ENCODE measurements at regions not wholly inside any gene's neighbourhood (a gene's known extent, or its start where the extent isn't known, plus 50 kb on each side); places are given as distances from the start of the nearest gene placed in this dataset.
"Not testable (repeated sequence)": the region's sequence is repeated elsewhere in the genome, so short reads cannot be mapped to it uniquely, and the experiment has no call there.

GRCh38 chr6:141202626-141203025, 930.1 kb upstream of the GJE1 start:
- TF ChIP-seq EZH2 (IDR thresholded peaks at IDR 0.05; ENCODE audit: insufficient read depth, poor library complexity, severe bottlenecking) (no peak), EZH2phosphoT487 (IDR thresholded peaks at IDR 0.05; ENCODE audit: insufficient read depth, low read depth) (0 out of 2 replicates have a peak, but pooled peaks have one; percentile 74)
- WGBS, 2 experiments (ENCODE audit: low coverage in 1 of 2, low lambda C conversion rate in 2 of 2, missing lambda C conversion rate in 2 of 2) = 26% methylated on average over 4 of the region's 4 CpGs
- H3K4me3 ChIP-seq = no peak overlapping the region
- no peak overlapping the region for H3K27ac ChIP-seq
- H4K20me1 ChIP-seq (ENCODE audit: insufficient read depth) = no peaks in the 10 kb centered on the region
- H3K9ac ChIP-seq = no peak overlapping the region
- in situ Hi-C loops (cut with MboI) = no loop called here
- H3K4me1 ChIP-seq (ENCODE audit: insufficient read depth) = peaks cover 9% of the 10 kb centered on the region
- H2AFZ ChIP-seq = no peak overlapping the region
- H3K36me3 ChIP-seq (ENCODE audit: low read depth) = no peaks in the 10 kb centered on the region
- no peaks in the 10 kb centered on the region for H3K27me3 ChIP-seq (replicated peaks; ENCODE audit: insufficient read depth)
- DNase-seq = peak; percentile 52
- no peaks in the 10 kb centered on the region for H3K9me2 ChIP-seq (ENCODE audit: insufficient read depth)
- H3K79me2 ChIP-seq (ENCODE audit: insufficient read depth) = no peaks in the 10 kb centered on the region
- no peak overlapping the region for H3K4me2 ChIP-seq (ENCODE audit: unreplicated experiment)
- no peaks in the 10 kb centered on the region for H3K9me3 ChIP-seq (ENCODE audit: low read depth)
- peaks cover 23% of the 10 kb centered on the region; the same call in 1 of the 2 replicates for H3F3A ChIP-seq (ENCODE audit: insufficient read depth)

- DNase-seq = no peak
- Histone ChIP-seq H3K9me3 (ENCODE audit: low read depth) (no peaks in the 10 kb centered on the region), H2AFZ (no peak overlapping the region), H3F3A (ENCODE audit: insufficient read depth) (peaks cover 22% of the 10 kb centered on the region; the same call in 1 of the 2 replicates), H3K4me3 (no peak overlapping the region), H3K4me2 (ENCODE audit: unreplicated experiment) (no peak overlapping the region), H3K9ac (no peak overlapping the region), H3K79me2 (ENCODE audit: insufficient read depth) (no peaks in the 10 kb centered on the region), H3K27ac (no peak overlapping the region), H3K4me1 (ENCODE audit: insufficient read depth) (peaks cover 4% of the 10 kb centered on the region), H4K20me1 (ENCODE audit: insufficient read depth) (no peaks in the 10 kb centered on the region), H3K27me3 (replicated peaks; ENCODE audit: insufficient read depth) (no peaks in the 10 kb centered on the region), H3K36me3 (ENCODE audit: low read depth) (no peaks in the 10 kb centered on the region), H3K9me2 (ENCODE audit: insufficient read depth) (no peaks in the 10 kb centered on the region)
- WGBS, 2 experiments (ENCODE audit: low coverage in 1 of 2, low lambda C conversion rate in 2 of 2, missing lambda C conversion rate in 2 of 2) = 46 to 50% methylated on average over 1 of the region's 1 CpG
- in situ Hi-C loops (cut with MboI) = no loop called here
- TF ChIP-seq EZH2 (IDR thresholded peaks at IDR 0.05; ENCODE audit: insufficient read depth, poor library complexity, severe bottlenecking) = no peak
- no peak for TF ChIP-seq EZH2phosphoT487 (IDR thresholded peaks at IDR 0.05; ENCODE audit: insufficient read depth, low read depth)
These were observed 933.7 kb upstream of the GJE1 start for GRCh38 chr6:141199074-141199473.

- H3K4me2 ChIP-seq (ENCODE audit: unreplicated experiment) = no peak overlapping the region
- H3K27me3 ChIP-seq (replicated peaks; ENCODE audit: insufficient read depth) = no peaks in the 10 kb centered on the region
- no peak overlapping the region for H3K4me3 ChIP-seq
- no peaks in the 10 kb centered on the region for H3K79me2 ChIP-seq (ENCODE audit: insufficient read depth)
- no peaks in the 10 kb centered on the region for H4K20me1 ChIP-seq (ENCODE audit: insufficient read depth)
- no peaks in the 10 kb centered on the region for H3K36me3 ChIP-seq (ENCODE audit: low read depth)
- no peaks in the 10 kb centered on the region for H3K9me2 ChIP-seq (ENCODE audit: insufficient read depth)
- 75 to 83% methylated on average over 6 of the region's 6 CpGs for WGBS, 2 experiments (ENCODE audit: low coverage in 1 of 2, low lambda C conversion rate in 2 of 2, missing lambda C conversion rate in 2 of 2)
- no peak for DNase-seq
- H3F3A ChIP-seq (ENCODE audit: insufficient read depth) = no peaks in the 10 kb centered on the region
- no peak for TF ChIP-seq EZH2 (IDR thresholded peaks at IDR 0.05; ENCODE audit: insufficient read depth, poor library complexity, severe bottlenecking)
- in situ Hi-C loops (cut with MboI) = no loop called here
- H2AFZ ChIP-seq = no peak overlapping the region
- H3K27ac ChIP-seq = no peak overlapping the region
- no peaks in the 10 kb centered on the region for H3K9me3 ChIP-seq (ENCODE audit: low read depth)
- H3K9ac ChIP-seq = no peak overlapping the region
- no peaks in the 10 kb centered on the region for H3K4me1 ChIP-seq (ENCODE audit: insufficient read depth)
These were observed 937.4 kb upstream of the GJE1 start for GRCh38 chr6:141195251-141195832.

- H4K20me1 ChIP-seq (ENCODE audit: insufficient read depth) = no peaks in the 10 kb centered on the region
- no peak overlapping the region for H2AFZ ChIP-seq
- H3K36me3 ChIP-seq (ENCODE audit: low read depth) = no peaks in the 10 kb centered on the region
These were observed 949.4 kb upstream of the GJE1 start for GRCh38 chr6:141183368-141183767.

GRCh38 chr6:141175458-141175857, 957.3 kb upstream of the GJE1 start:
- H3K27me3 ChIP-seq (replicated peaks; ENCODE audit: insufficient read depth); H3K27ac ChIP-seq; DNase-seq; H3K4me3 ChIP-seq; H3K4me2 ChIP-seq (ENCODE audit: unreplicated experiment); H3K36me3 ChIP-seq (ENCODE audit: low read depth); in situ Hi-C loops (cut with MboI); H3K9ac ChIP-seq; H3F3A ChIP-seq (ENCODE audit: insufficient read depth); H3K9me2 ChIP-seq (ENCODE audit: insufficient read depth); H3K4me1 ChIP-seq (ENCODE audit: insufficient read depth); H4K20me1 ChIP-seq (ENCODE audit: insufficient read depth); H2AFZ ChIP-seq; H3K9me3 ChIP-seq (ENCODE audit: low read depth); H3K79me2 ChIP-seq (ENCODE audit: insufficient read depth): not testable (repeated sequence)
- 88 to 89% methylated on average over 5 of the region's 5 CpGs for WGBS, 2 experiments (ENCODE audit: low coverage in 1 of 2, low lambda C conversion rate in 2 of 2, missing lambda C conversion rate in 2 of 2)

More at GRCh38 chr6:141183368-141183767, 949.4 kb upstream of the GJE1 start:
- no peaks in the 10 kb centered on the region for H3K9me3 ChIP-seq (ENCODE audit: low read depth)
- in situ Hi-C loops (cut with MboI) = no loop called here
- H3K9ac ChIP-seq = no peak overlapping the region
- WGBS, 2 experiments (ENCODE audit: low coverage in 1 of 2, low lambda C conversion rate in 2 of 2, missing lambda C conversion rate in 2 of 2) = 69 to 86% methylated on average over 8 to 9 of the region's 9 CpGs
- DNase-seq = no peak
- no peak for TF ChIP-seq EZH2 (IDR thresholded peaks at IDR 0.05; ENCODE audit: insufficient read depth, poor library complexity, severe bottlenecking)
- no peak for TF ChIP-seq EZH2phosphoT487 (IDR thresholded peaks at IDR 0.05; ENCODE audit: insufficient read depth, low read depth)
- no peaks in the 10 kb centered on the region for H3K4me1 ChIP-seq (ENCODE audit: insufficient read depth)
- no peaks in the 10 kb centered on the region for H3K79me2 ChIP-seq (ENCODE audit: insufficient read depth)
- no peaks in the 10 kb centered on the region for H3K9me2 ChIP-seq (ENCODE audit: insufficient read depth)
- H3K4me2 ChIP-seq (ENCODE audit: unreplicated experiment) = no peak overlapping the region
- H3K4me3 ChIP-seq = no peak overlapping the region
- no peak overlapping the region for H3K27ac ChIP-seq
- H3K27me3 ChIP-seq (replicated peaks; ENCODE audit: insufficient read depth) = no peaks in the 10 kb centered on the region
- no peaks in the 10 kb centered on the region for H3F3A ChIP-seq (ENCODE audit: insufficient read depth)

Measured in GM23248 (cell line).